PC-3 (cell line): ENCODE measurements at regions not wholly inside any gene's neighbourhood (a gene's known extent, or its start where the extent isn't known, plus 50 kb on each side); places are given as distances from the start of the nearest gene placed in this dataset.

Experiments
- ATAC-seq: fragments of 200-7000 bp; cut with Tn5 transposase; 2 replicates; pipeline ENCODE4 v1.9.1; 2020; ENCODE audit warnings: mild to moderate bottlenecking, moderate library complexity
- BruUV-seq: library from RNA; stranded (reverse); fragments of 400-500 nt; replicated peaks from 2 replicates; lab custom pipeline; 2021; lab: Mats Ljungman, UMichigan
- CTCF ChIA-PET: fragments of 300-600 bp; sonication (Branson Sonifier 250); formaldehyde crosslinking; loops from one replicate; lab custom pipeline; 2022; ENCODE audit warnings: antibody characterized with exemption; lab: Charles Lee
- POLR2A ChIA-PET: fragments of 300-600 bp; sonication (Branson Sonifier 250); formaldehyde crosslinking; loops from one replicate; lab custom pipeline; 2022; ENCODE audit warnings: antibody characterized with exemption; ENCODE audit not compliant: unreplicated experiment; lab: Charles Lee
- DNase-seq: peaks from one replicate; pipeline ENCODE4 v3.0.0-alpha.2; 2015
- H2AFZ ChIP-seq: fragments of 300-600 bp; sonication (generic); 2 replicates; pipeline ENCODE4 v1.6.0; 2016; ENCODE audit warnings: antibody characterized with exemption, low read length
- H3F3A ChIP-seq: fragments of 300-600 bp; sonication (generic); one replicate; pipeline ENCODE4 v1.6.0; 2017; ENCODE audit warnings: antibody characterized with exemption, low read length, control low read depth, mild to moderate bottlenecking; ENCODE audit not compliant: unreplicated experiment
- H3K27ac ChIP-seq: fragments of 300-600 bp; sonication (generic); 2 replicates; pipeline ENCODE4 v1.5.1; 2016; ENCODE audit warnings: mild to moderate bottlenecking, low read length
- H3K27me3 ChIP-seq: fragments of 300-600 bp; sonication (generic); 2 replicates; pipeline ENCODE4 v1.6.1; 2016; ENCODE audit warnings: low read length, mixed read lengths
- H3K36me3 ChIP-seq: fragments of 300-600 bp; sonication (generic); 2 replicates; pipeline ENCODE4 v1.6.1; 2016; ENCODE audit warnings: low read depth, mixed run types, low read length, mixed read lengths
- H3K4me1 ChIP-seq: fragments of 300-600 bp; sonication (generic); 2 replicates; pipeline ENCODE4 v1.5.1; 2016; ENCODE audit warnings: low read length; ENCODE audit not compliant: insufficient read depth
- H3K4me2 ChIP-seq: fragments of 300-600 bp; sonication (generic); 2 replicates; pipeline ENCODE4 v1.6.0; 2016; ENCODE audit warnings: low read length
- H3K4me3 ChIP-seq: fragments of 300-600 bp; sonication (generic); 2 replicates; pipeline ENCODE4 v1.5.1; 2016; ENCODE audit warnings: mild to moderate bottlenecking, low read length, mixed read lengths
- H3K79me2 ChIP-seq: fragments of 300-600 bp; sonication (generic); 2 replicates; pipeline ENCODE4 v1.6.1; 2017; ENCODE audit warnings: low read length, mixed read lengths
- H3K9ac ChIP-seq: fragments of 300-600 bp; sonication (generic); 2 replicates; pipeline ENCODE4 v1.6.0; 2016; ENCODE audit warnings: mild to moderate bottlenecking, low read length
- H3K9me2 ChIP-seq: fragments of 300-600 bp; sonication (generic); replicated peaks from 2 replicates; pipeline ENCODE4 v1.6.1; 2016; ENCODE audit warnings: mixed run types, low read length, mixed read lengths
- H3K9me3 ChIP-seq: fragments of 300-600 bp; sonication (generic); 2 replicates; pipeline ENCODE4 v1.6.1; 2016; ENCODE audit warnings: low read length, mixed read lengths
- H4K20me1 ChIP-seq: fragments of 300-600 bp; sonication (generic); 2 replicates; pipeline ENCODE4 v1.6.1; 2016; ENCODE audit warnings: low read length, mixed read lengths
- CTCF ChIP-seq: fragments of 300-600 bp; sonication (generic); conservative IDR thresholded peaks from 2 replicates; pipeline ENCODE4 v1.5.1; 2017; ENCODE audit warnings: antibody characterized with exemption, low read depth, mild to moderate bottlenecking, low read length
- EZH2 ChIP-seq: fragments of 300-600 bp; sonication (generic); IDR thresholded peaks from one replicate; pipeline ENCODE4 v1.6.1; 2017; ENCODE audit warnings: antibody characterized with exemption, mild to moderate bottlenecking, low read length; ENCODE audit not compliant: unreplicated experiment
- EZH2phosphoT487 ChIP-seq: fragments of 300-600 bp; sonication (generic); IDR thresholded peaks from 2 replicates; pipeline ENCODE4 v1.6.1; 2018; ENCODE audit warnings: mild to moderate bottlenecking, antibody characterized with exemption, low read length, borderline replicate concordance
- intact Hi-C: fragments of 100-400 bp; cut with micrococcal nuclease; formaldehyde crosslinking; loops from 2 replicates; pipeline ENCODE4 v1.9.0; 2023

GRCh38 chr6:80468398-80468797 lies 361.9 kb downstream of the BCKDHB start:
- Histone ChIP-seq H3K4me1 (no peaks in the 10 kb centered on the region), H3K9me3 (no peaks in the 10 kb centered on the region), H3K36me3 (no peaks in the 10 kb centered on the region), H3K4me2 (no peak overlapping the region), H3K4me3 (no peak overlapping the region), H3K9me2 (no peaks in the 10 kb centered on the region), H4K20me1 (no peaks in the 10 kb centered on the region), H3K9ac (no peak overlapping the region), H3K27me3 (no peaks in the 10 kb centered on the region), H2AFZ (no peak overlapping the region), H3F3A (no peaks in the 10 kb centered on the region), H3K79me2 (no peaks in the 10 kb centered on the region), H3K27ac (no peak overlapping the region)
- intact Hi-C loops, result no loop called here
- DNase-seq, result no peak
- ChIA-PET CTCF (no interaction called here), POLR2A (interaction anchor here (0.6 kb wide), 1 partner anchor 19 kb away, joined by 3 read pairs; no protein-coding TSS in a partner anchor)
- TF ChIP-seq EZH2phosphoT487, result no peak
- TF ChIP-seq CTCF, result no peak
- no peak for TF ChIP-seq EZH2
- ATAC-seq, result no peak
- no TSS peak for BruUV-seq

- no peaks in the 10 kb centered on the region for H3K9me3 ChIP-seq
- CTCF ChIA-PET, result no interaction called here
- no peak for TF ChIP-seq EZH2phosphoT487
- TF ChIP-seq CTCF, result no peak
- no peak for TF ChIP-seq EZH2
- intact Hi-C loops, result no loop called here
- no peaks in the 10 kb centered on the region for H3K9me2 ChIP-seq
- H3K36me3 ChIP-seq, result no peaks in the 10 kb centered on the region
- ATAC-seq, result no peak
- POLR2A ChIA-PET, result no interaction called here
- no TSS peak for BruUV-seq
- H3K27ac ChIP-seq, result no peak overlapping the region
- DNase-seq, result no peak
- no peaks in the 10 kb centered on the region for H3F3A ChIP-seq
- no peaks in the 10 kb centered on the region for H3K27me3 ChIP-seq
- no peaks in the 10 kb centered on the region for H3K79me2 ChIP-seq
- H3K9ac ChIP-seq, result no peak overlapping the region
- no peak overlapping the region for H3K4me2 ChIP-seq
- no peaks in the 10 kb centered on the region for H3K4me1 ChIP-seq
- no peak overlapping the region for H2AFZ ChIP-seq
- no peaks in the 10 kb centered on the region for H4K20me1 ChIP-seq
- H3K4me3 ChIP-seq, result no peak overlapping the region
Observed at GRCh38 chr6:80467408-80467807, 360.9 kb downstream of the BCKDHB start.

GRCh38 chr6:80466981-80467380 lies 360.5 kb downstream of the BCKDHB start:
- Histone ChIP-seq H3K4me1 (no peaks in the 10 kb centered on the region), H4K20me1 (no peaks in the 10 kb centered on the region), H3F3A (no peaks in the 10 kb centered on the region), H3K27ac (no peak overlapping the region), H3K9me2 (no peaks in the 10 kb centered on the region), H3K4me3 (no peak overlapping the region), H3K36me3 (no peaks in the 10 kb centered on the region), H3K79me2 (no peaks in the 10 kb centered on the region), H3K4me2 (no peak overlapping the region), H3K9ac (no peak overlapping the region), H3K9me3 (no peaks in the 10 kb centered on the region), H3K27me3 (no peaks in the 10 kb centered on the region), H2AFZ (no peak overlapping the region)
- ChIA-PET CTCF (no interaction called here), POLR2A (no interaction called here)
- no TSS peak for BruUV-seq
- DNase-seq (no peak), ATAC-seq (no peak)
- intact Hi-C loops, result no loop called here
- TF ChIP-seq EZH2phosphoT487 (no peak), EZH2 (no peak), CTCF (no peak)
